SIG-M5 (cell line): ENCODE measurements at regions not wholly inside any gene's neighbourhood (a gene's known extent, or its start where the extent isn't known, plus 50 kb on each side); places are given as distances from the start of the nearest gene placed in this dataset.

Experiments used
- DNase-seq: peaks from one replicate; lab custom pipeline; 2025; lab: John Stamatoyannopoulos, UW

GRCh38 chr5:89930591-89931392 is 478.8 kb downstream of the CETN3 start:
- DNase-seq = no peak

DNA sequence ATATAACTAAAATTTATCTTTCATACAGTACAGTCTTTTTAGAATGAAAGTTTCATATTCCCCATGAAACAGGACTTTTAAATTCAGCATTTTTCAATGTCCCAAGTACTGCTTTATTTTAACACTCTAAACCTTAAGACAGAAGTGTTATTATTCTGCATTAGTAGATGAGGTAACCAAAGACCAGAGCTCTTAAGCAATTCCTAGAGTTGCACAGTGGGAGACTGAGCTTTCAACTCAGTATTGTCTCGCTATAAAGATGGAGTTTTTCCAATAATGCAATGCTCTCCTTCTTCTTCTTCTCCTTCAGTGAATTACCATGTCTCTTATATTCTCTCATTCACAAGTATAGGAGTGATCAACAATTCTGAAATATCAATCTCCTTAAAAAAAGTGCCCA is 479.7 kb downstream of the CETN3 start:
- no peak for DNase-seq

DNA sequence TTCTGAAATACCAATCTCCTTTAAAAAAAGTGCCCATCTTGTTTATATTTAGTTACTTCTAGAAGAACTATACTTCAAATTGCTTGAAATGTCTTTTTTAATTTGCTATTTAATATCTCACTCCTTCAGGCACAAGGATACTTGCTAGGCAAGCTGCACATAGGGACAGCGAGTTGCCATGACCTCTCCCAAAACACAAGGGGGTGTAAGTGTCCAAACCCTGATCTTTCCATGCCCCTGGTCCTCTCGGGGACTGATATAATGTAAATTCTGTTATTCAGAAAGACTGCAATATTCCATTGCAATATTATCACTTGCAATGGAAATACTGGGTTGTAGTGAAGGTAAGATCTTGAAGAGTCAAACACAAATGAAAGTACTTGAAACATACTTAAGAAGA is 480.4 kb downstream of the CETN3 start:
- DNase-seq = no peak

- no peak for DNase-seq
These were observed 487.4 kb downstream of the CETN3 start for GRCh38 chr5:89922161-89922560.

DNA sequence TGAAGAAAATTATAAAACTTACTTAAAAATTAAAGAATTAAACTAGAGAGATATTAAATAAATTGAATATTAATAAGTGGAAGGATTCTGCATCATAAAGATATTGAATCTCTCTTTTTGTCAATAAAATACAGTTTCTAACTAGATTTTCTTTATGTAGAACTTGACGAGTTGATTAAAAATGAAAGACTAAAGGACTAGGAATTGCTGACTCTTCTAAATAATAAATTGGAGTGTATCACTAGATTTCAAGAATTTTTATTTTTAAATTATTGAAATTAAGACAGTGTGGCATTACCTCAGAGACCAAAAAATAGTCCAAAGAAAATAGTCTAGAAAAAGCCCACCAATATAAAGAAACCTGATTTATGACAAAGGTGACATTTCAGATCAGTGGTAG is 492.4 kb downstream of the CETN3 start:
- DNase-seq = no peak

GRCh38 chr5:89916131-89916530 is 493.4 kb downstream of the CETN3 start:
- no peak for DNase-seq

DNA sequence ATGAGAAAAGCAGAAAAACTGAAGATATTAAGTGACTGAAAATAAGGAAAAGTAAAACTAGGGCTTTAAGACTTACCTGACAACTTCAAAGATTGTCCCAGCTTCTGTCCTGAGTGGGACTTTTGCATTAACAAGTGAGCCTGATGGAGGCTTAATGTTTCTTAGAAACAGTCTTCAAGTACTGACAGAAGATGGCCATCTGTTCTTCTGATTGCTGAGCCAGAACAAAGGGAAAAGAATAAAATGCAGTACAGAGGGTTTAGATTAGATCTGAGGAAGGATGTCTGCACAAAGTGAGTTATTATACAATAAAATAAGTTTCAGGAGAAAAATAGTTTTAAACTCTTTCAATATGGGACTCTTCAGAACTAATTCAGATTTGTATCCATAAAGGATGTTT is 500.7 kb downstream of the CETN3 start:
- no peak for DNase-seq

GRCh38 chr5:89904442-89904841 is 505.1 kb downstream of the CETN3 start:
- no peak for DNase-seq

- DNase-seq = no peak
These were observed 507.6 kb downstream of the CETN3 start for GRCh38 chr5:89901983-89902382.

GRCh38 chr5:89901346-89901745 is 508.2 kb downstream of the CETN3 start:
- DNase-seq = no peak

GRCh38 chr5:89900346-89900745 is 509.2 kb downstream of the CETN3 start:
- DNase-seq = no peak

- no peak for DNase-seq
These were observed 510.0 kb downstream of the CETN3 start for GRCh38 chr5:89899559-89899958.

DNA sequence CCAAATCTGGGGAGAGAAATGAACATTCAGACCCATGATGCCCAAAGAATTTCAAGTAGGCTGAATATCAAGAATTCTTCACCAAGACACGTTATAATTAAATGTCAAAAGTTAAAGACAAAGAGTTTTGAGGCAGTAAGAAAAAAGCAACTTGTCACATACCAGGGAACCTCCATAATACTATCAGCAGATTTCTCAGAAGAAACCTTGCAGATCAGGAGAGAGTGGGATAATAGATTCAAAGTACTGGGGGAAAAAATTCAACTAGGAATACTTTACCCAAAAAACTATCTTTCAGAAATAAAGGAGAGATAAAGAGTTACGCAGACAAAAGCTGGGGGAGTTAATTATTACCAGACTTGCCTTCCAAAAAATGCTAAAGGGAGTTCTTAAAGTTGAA is 516.0 kb downstream of the CETN3 start:
- DNase-seq = no peak

DNA sequence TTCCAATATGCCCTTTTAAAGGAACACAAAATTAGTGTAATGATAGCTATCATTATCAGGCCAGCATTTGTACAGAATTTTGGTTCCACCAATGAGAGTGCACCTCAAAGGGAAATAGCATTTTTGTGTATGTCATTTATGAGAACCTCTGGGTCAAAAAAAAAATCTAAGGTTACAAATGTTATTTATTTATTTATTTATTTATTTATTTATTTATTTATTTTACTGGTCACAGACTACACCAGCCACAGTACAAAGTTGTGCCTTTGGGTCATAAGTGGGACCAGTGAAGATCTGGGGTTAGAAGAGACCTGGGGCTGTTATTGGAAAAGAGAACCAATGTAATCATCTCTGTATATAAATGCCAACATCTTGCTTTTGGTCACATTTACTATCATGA is 523.9 kb downstream of the CETN3 start:
- DNase-seq = no peak

GRCh38 chr5:89883967-89884366 is 525.6 kb downstream of the CETN3 start:
- no peak for DNase-seq

GRCh38 chr5:89878140-89879132 is 531.1 kb downstream of the CETN3 start:
- DNase-seq = no peak

DNA sequence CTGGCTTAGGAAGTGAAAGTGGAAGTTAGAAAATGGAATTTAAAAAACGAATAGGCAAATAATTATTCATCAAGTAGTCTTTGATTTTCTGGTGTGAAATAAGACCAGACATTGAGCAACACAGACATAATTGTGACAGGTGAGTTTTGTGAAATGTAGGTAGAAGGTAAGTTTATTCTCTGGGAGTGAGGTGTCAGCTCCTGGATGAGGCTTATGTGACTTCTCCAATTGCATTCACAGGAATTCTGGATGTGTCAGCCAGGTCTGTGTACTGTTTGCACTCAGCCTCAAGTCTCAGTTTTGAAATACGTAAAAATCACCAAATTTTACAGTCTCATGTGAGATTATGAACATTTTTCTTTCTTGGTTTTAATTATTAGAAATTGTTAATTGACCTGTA is 537.6 kb downstream of the CETN3 start:
- DNase-seq = no peak

- no peak for DNase-seq
These were observed 540.2 kb downstream of the CETN3 start for GRCh38 chr5:89869346-89869745.

- DNase-seq = no peak
These were observed 543.1 kb downstream of the CETN3 start for GRCh38 chr5:89866410-89866809.

- DNase-seq = no peak
These were observed 544.6 kb downstream of the CETN3 start for GRCh38 chr5:89864941-89865340.

- DNase-seq = no peak
These were observed 551.8 kb downstream of the CETN3 start for GRCh38 chr5:89857790-89858189.

GRCh38 chr5:89855417-89855816 is 554.1 kb downstream of the CETN3 start:
- DNase-seq = no peak

DNA sequence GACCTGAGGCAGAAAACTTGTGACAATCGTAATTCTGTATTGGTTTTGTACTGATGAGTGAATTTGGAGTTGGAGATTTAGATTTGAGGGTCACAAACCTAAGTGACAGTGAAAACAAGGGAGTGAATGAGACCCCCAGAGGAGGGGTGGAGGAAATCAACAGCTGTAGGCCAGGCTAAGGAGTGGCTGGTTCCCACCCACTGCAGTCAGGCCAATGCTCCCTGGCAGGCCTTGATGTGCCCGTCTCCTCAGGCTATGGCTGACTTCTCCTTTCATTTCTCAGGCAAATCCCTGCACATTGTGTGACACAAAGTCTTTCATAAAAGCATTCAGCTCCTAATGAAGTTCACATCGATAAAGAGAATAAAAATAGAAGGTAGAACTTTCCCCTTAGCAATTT is 557.6 kb downstream of the CETN3 start:
- no peak for DNase-seq
